Panc1 (cell line): ENCODE measurements at regions not wholly inside any gene's neighbourhood (a gene's known extent, or its start where the extent isn't known, plus 50 kb on each side); places are given as distances from the start of the nearest gene placed in this dataset.

ENCODE experiments used
- ATAC-seq: fragments of 200-7000 bp; cut with Tn5 transposase; 2 replicates; pipeline ENCODE4 v1.9.1; 2020; ENCODE audit warnings: mild to moderate bottlenecking, moderate library complexity
- BruUV-seq: library from RNA; stranded (reverse); fragments of 400-500 nt; replicated peaks from 2 replicates; lab custom pipeline; 2021; lab: Mats Ljungman, UMichigan
- CTCF ChIA-PET: fragments of 300-600 bp; sonication (Branson Sonifier 250); formaldehyde crosslinking; loops from one replicate; lab custom pipeline; 2022; ENCODE audit warnings: antibody characterized with exemption; lab: Charles Lee
- POLR2A ChIA-PET: fragments of 300-600 bp; sonication (Branson Sonifier 250); formaldehyde crosslinking; loops from one replicate; lab custom pipeline; 2022; ENCODE audit warnings: antibody characterized with exemption; lab: Charles Lee
- DNase-seq: peaks from one replicate; pipeline ENCODE4 v3.0.0-alpha.2; 2010; ENCODE audit warnings: low read depth, low spot score
- H3K27ac ChIP-seq: 2 replicates; pipeline ENCODE4 v1.5.1; 2011; ENCODE audit warnings: mild to moderate bottlenecking, low read length, inconsistent platforms
- H3K27me3 ChIP-seq: fragments of 200-500 bp; sonication (Bioruptor generic); 2 replicates; pipeline ENCODE4 v1.6.0; 2014; ENCODE audit warnings: low read length, inconsistent platforms; ENCODE audit not compliant: control insufficient read depth, insufficient read depth
- H3K36me3 ChIP-seq: fragments of 200-500 bp; sonication (Bioruptor generic); 2 replicates; pipeline ENCODE4 v1.5.1; 2014; ENCODE audit warnings: inconsistent platforms, mild to moderate bottlenecking, low read length, moderate library complexity; ENCODE audit not compliant: control insufficient read depth, insufficient read depth
- H3K4me1 ChIP-seq: 2 replicates; pipeline ENCODE4 v1.5.1; 2011; ENCODE audit warnings: inconsistent platforms, mild to moderate bottlenecking, low read length, moderate library complexity; ENCODE audit not compliant: control insufficient read depth, insufficient read depth
- H3K4me3 ChIP-seq, 2 experiments: 2 replicates each; pipeline ENCODE4 v1.5.1; 2011 to 2012; ENCODE audit warnings: low read depth in 2 of 2, low read length in 2 of 2, mild to moderate bottlenecking in 2 of 2, inconsistent platforms in 1 of 2, moderate library complexity in 1 of 2
- H3K9me3 ChIP-seq: fragments of 200-500 bp; sonication (Bioruptor generic); 2 replicates; pipeline ENCODE4 v1.5.1; 2014; ENCODE audit warnings: low read depth, mild to moderate bottlenecking, inconsistent platforms, low read length, moderate library complexity; ENCODE audit not compliant: control insufficient read depth, insufficient read depth
- CTCF ChIP-seq: fragments of 450-650 bp; IDR thresholded peaks from 2 replicates; pipeline ENCODE4 v1.5.1; 2017; ENCODE audit warnings: mild to moderate bottlenecking
- POLR2AphosphoS5 ChIP-seq: IDR thresholded peaks from 2 replicates; pipeline ENCODE4 v1.6.1; 2012; ENCODE audit warnings: mild to moderate bottlenecking, low read depth, low read length, moderate library complexity
- REST ChIP-seq, 2 experiments: IDR thresholded peaks; 2 replicates each; pipeline ENCODE4 v1.6.1; 2011 to 2012; ENCODE audit warnings: low read depth in 2 of 2, control low read depth in 1 of 2, low read length in 1 of 2, mild to moderate bottlenecking in 1 of 2, moderate library complexity in 1 of 2; ENCODE audit not compliant: insufficient read depth in 1 of 2
- SIN3A ChIP-seq: IDR thresholded peaks from 2 replicates; pipeline ENCODE4 v1.6.1; 2012; ENCODE audit warnings: low read depth, mild to moderate bottlenecking, low read length, moderate library complexity, borderline replicate concordance; ENCODE audit not compliant: insufficient read depth
- TCF7L2 ChIP-seq: IDR thresholded peaks from 2 replicates; pipeline ENCODE4 v1.6.1; 2011; ENCODE audit warnings: mild to moderate bottlenecking, low read depth, low read length, inconsistent platforms
- in situ Hi-C: cut with HindIII; loops from 2 replicates; pipeline ENCODE4 v1.10.0; 2016; ENCODE audit warnings: low sequenced_read_pairs, low pct_unique_long_range_greater_than_20kb
- intact Hi-C: fragments of 100-400 bp; cut with micrococcal nuclease; formaldehyde crosslinking; loops from one replicate; pipeline ENCODE4 v1.10.0; 2022; ENCODE audit not compliant: unreplicated experiment

- Histone ChIP-seq H3K9me3 (no peaks in the 10 kb centered on the region), H3K4me1 (no peaks in the 10 kb centered on the region), H3K4me3 (no peak overlapping the region), H3K27me3 (no peaks in the 10 kb centered on the region), H3K27ac (no peak overlapping the region), H3K36me3 (no peaks in the 10 kb centered on the region)
- TF ChIP-seq TCF7L2 (no peak), POLR2AphosphoS5 (no peak), REST (IDR thresholded peaks at IDR 0.05; ENCODE audit: insufficient read depth in 1 of 2, low read depth in 2 of 2, low read length in 1 of 2) (no peak), SIN3A (no peak), CTCF (no peak)
- ChIA-PET POLR2A (no interaction called here), CTCF (no interaction called here)
- intact Hi-C loops (no loop called here), in situ Hi-C loops (no loop called here)
- no TSS peak for BruUV-seq
- DNase-seq (no peak), ATAC-seq (no peak)
Measured at GRCh38 chr12:126807312-126807865, 1459.6 kb upstream of the TMEM132C start.

DNA sequence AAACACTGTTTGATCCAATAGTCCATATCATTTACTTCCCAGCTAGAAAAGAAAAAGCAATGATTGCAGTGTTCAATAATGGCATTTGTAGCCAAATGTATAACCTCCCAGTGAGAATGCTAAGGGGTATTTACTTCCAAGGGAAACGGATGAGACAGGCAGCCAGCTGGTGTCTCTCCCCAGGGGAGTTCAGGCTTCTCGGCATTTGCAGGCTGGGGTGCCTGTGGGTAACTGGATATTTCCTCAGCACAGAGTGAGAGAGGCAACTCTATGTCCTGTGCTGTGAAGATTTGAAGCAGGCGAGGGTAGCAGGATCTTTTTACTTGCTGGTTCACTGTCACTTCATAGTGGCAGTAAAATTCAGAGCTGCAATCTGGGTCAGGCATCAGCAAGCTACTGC is 1455.6 kb upstream of the TMEM132C start:
- Histone ChIP-seq H3K36me3 (no peaks in the 10 kb centered on the region), H3K27me3 (no peaks in the 10 kb centered on the region), H3K9me3 (no peaks in the 10 kb centered on the region), H3K27ac (no peak overlapping the region), H3K4me3 (no peak overlapping the region), H3K4me1 (no peaks in the 10 kb centered on the region)
- intact Hi-C loops (no loop called here), in situ Hi-C loops (no loop called here)
- ATAC-seq (no peak), DNase-seq (no peak)
- CTCF ChIA-PET, result no interaction called here
- no peak for TF ChIP-seq CTCF
- no peak for TF ChIP-seq TCF7L2
- TF ChIP-seq SIN3A, result no peak
- TF ChIP-seq REST (IDR thresholded peaks at IDR 0.05; ENCODE audit: insufficient read depth in 1 of 2, low read depth in 2 of 2, low read length in 1 of 2), result no peak
- no peak for TF ChIP-seq POLR2AphosphoS5
- BruUV-seq, result no TSS peak
- POLR2A ChIA-PET, result no interaction called here
